Lower leg skin (tissue), 4 donors: ENCODE measurements at regions not wholly inside any gene's neighbourhood (a gene's known extent, or its start where the extent isn't known, plus 50 kb on each side); places are given as distances from the start of the nearest gene placed in this dataset.

Source experiments
- DNase-seq, 2 donors: peaks; one replicate each; pipeline ENCODE4 v3.0.0-alpha.2; 2019; ENCODE audit warnings: low spot score in 2 of 2
- H3K4me3 ChIP-seq: fragments of 200-600 bp; sonication (generic); 2 replicates; pipeline ENCODE4 v1.5.1; 2017; ENCODE audit warnings: mild to moderate bottlenecking, low read depth; ENCODE audit not compliant: poor library complexity, severe bottlenecking
- POLR2A ChIP-seq, 2 donors: fragments of 450-650 bp; IDR thresholded peaks; one replicate each; pipeline ENCODE4 v1.6.1; 2016 to 2017; ENCODE audit warnings: antibody characterized with exemption in 2 of 2, mild to moderate bottlenecking in 1 of 2, moderate library complexity in 1 of 2
- WGBS, 2 donors: methylation state at CpG; one replicate each; pipeline ENCODE4 v1.1.5; 2018; 5-methylcytosine and 5-hydroxymethylcytosine counted together
- intact Hi-C: fragments of 100-400 bp; cut with DNase I; formaldehyde crosslinking; loops from one replicate; pipeline ENCODE4 v1.15.0; 2023; ENCODE audit warnings: low total_unique reads
- TF ChIP-seq, protein P1 (sequence below), 3 donors: fragments of 450-650 bp; IDR thresholded peaks; one replicate each; pipeline ENCODE4 v1.5.1; 2016; ENCODE audit warnings: antibody characterized with exemption in 3 of 3, mild to moderate bottlenecking in 3 of 3, moderate library complexity in 2 of 3

DNA sequence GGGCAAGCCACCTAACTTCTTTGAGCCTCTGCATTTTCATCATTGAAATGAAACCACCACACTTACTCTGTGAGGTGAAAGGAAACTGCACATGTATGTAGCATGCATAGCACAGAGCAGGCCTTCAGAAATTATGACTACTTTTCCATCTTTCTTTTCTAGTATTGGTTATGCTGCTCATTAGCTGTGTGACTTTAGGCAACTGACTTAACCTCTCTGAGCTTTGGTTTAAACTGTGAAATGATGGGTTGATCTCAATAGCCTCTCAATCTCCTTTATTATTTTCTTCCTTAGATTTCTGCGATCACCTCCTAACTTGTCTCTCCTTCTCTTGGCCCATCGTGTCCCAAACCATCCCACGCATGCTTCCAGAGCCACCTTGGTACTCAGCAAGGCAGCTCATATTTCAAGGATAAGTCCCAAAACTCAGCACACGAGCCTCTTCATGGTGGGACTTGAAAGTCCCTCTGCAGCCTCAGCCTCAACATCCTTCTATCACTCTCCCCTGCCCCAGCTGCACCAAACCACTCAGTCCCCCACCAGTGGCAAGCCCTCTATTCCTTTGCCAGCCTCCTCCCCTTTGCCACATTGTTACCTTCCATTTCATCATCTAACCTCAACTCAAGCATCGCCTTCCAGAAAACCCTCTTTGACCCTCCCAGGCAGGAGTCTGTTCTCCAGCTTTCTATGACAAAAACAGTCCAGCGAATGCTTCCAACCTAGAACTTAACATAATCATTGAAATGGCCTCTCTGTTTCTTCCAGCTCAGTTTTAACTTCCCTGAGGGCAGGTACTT lies 60.3 kb upstream of the DNAH5 start:
- H3K4me3 ChIP-seq = no peak overlapping the region
- intact Hi-C loops = loop anchor here (10.0 kb wide), 1 partner anchor 270 kb away; no protein-coding TSS in a partner anchor
- 86 to 87% methylated on average over 6 of the region's 6 CpGs for WGBS, 2 donors
- TF ChIP-seq, protein P1, sequence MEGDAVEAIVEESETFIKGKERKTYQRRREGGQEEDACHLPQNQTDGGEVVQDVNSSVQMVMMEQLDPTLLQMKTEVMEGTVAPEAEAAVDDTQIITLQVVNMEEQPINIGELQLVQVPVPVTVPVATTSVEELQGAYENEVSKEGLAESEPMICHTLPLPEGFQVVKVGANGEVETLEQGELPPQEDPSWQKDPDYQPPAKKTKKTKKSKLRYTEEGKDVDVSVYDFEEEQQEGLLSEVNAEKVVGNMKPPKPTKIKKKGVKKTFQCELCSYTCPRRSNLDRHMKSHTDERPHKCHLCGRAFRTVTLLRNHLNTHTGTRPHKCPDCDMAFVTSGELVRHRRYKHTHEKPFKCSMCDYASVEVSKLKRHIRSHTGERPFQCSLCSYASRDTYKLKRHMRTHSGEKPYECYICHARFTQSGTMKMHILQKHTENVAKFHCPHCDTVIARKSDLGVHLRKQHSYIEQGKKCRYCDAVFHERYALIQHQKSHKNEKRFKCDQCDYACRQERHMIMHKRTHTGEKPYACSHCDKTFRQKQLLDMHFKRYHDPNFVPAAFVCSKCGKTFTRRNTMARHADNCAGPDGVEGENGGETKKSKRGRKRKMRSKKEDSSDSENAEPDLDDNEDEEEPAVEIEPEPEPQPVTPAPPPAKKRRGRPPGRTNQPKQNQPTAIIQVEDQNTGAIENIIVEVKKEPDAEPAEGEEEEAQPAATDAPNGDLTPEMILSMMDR (IDR thresholded peaks at IDR 0.05) = no peak
- TF ChIP-seq POLR2A (IDR thresholded peaks at IDR 0.05) = no peak
- no peak for DNase-seq

GRCh38 chr5:14003936-14004335 lies 59.4 kb upstream of the DNAH5 start:
- no peak overlapping the region for H3K4me3 ChIP-seq
- intact Hi-C loops = loop anchor here (10.0 kb wide), 1 partner anchor 271 kb away; no protein-coding TSS in a partner anchor
- 74 to 78% methylated on average over 4 of the region's 4 CpGs for WGBS, 2 donors
- TF ChIP-seq, protein P1 (IDR thresholded peaks at IDR 0.05) = no peak
- TF ChIP-seq POLR2A (IDR thresholded peaks at IDR 0.05) = no peak
- DNase-seq = no peak

DNA sequence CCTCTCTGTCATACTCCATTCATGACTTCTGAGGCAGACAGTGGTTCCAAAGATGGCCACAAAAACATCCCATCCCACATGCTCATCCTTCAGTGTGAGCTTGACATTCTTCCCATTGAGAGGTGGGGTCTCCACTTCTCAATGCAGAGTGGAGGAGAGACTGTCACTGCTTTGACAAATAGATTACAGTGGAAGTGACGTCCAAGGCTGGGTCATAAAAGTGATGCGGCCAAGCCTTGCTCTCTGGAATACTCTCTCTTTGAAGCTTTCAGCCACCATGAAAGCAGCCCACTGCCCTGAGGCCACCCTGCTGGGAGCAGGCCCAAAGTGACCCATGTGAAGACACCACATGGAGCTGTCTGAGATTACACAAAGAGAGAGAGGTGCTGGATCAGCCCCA lies 59.0 kb upstream of the DNAH5 start:
- no peak overlapping the region for H3K4me3 ChIP-seq
- DNase-seq = no peak
- no peak for TF ChIP-seq POLR2A (IDR thresholded peaks at IDR 0.05)
- TF ChIP-seq, protein P1 (IDR thresholded peaks at IDR 0.05) = no peak
- 90 to 100% methylated on average over 2 of the region's 2 CpGs for WGBS, 2 donors
- intact Hi-C loops = loop anchor here (10.0 kb wide), 1 partner anchor 271 kb away; no protein-coding TSS in a partner anchor

DNA sequence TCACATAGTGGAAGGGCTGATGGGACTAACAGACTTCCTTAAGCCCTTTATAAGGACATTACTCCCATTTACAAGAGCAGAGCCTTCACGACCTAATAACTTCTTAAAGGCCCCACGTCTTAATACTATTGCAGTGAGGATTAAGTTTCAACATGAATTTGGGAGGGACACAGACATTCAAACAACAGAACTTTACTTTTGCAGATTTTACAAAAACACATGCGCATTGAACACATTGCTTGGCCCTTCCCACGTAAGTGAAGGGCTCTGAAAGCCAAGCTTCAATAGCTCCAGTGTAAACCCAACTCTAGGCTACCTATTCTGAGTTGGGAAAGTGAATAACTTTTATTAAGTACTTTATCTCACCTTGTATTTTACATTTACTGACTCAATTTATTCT lies 53.8 kb upstream of the DNAH5 start:
- WGBS, 2 donors = 58 to 73% methylated on average over 4 of the region's 4 CpGs
- DNase-seq = no peak
- intact Hi-C loops = no loop called here
- TF ChIP-seq POLR2A (IDR thresholded peaks at IDR 0.05) = no peak
- TF ChIP-seq, protein P1 (IDR thresholded peaks at IDR 0.05) = no peak
- H3K4me3 ChIP-seq = no peak overlapping the region

DNA sequence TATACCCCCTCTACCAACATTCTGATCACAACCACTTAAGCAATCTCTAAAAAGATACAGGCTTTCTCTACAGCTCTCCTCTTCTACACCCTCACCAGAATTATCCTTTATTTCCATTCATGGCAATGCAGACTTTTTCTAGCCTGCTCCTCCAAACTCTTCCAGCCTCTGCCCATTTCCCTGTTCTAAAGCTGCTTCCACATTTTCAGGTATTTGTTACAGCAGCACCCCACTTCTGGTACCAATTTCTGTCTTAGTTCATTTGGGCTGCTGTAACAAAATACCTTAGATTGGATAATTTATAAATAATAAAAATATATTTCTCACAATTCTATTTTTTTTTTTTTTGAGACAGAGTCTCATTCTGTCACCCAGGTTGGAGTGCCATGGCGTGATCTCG lies 53.0 kb upstream of the DNAH5 start:
- intact Hi-C loops = no loop called here
- H3K4me3 ChIP-seq = no peak overlapping the region
- WGBS, 2 donors = 92 to 97% methylated on average over 2 of the region's 2 CpGs
- no peak for TF ChIP-seq POLR2A (IDR thresholded peaks at IDR 0.05)
- TF ChIP-seq, protein P1 (IDR thresholded peaks at IDR 0.05) = no peak
- no peak for DNase-seq
